Trophoblast cell (in vitro differentiated cells and primary cell): ENCODE measurements at regions not wholly inside any gene's neighbourhood (a gene's known extent, or its start where the extent isn't known, plus 50 kb on each side); places are given as distances from the start of the nearest gene placed in this dataset.

ENCODE experiments used
- DNase-seq, 2 donors: peaks; one replicate each; pipeline ENCODE4 v3.0.0-alpha.2; 2016
- H2AFZ ChIP-seq: 2 replicates; pipeline ENCODE4 v1.6.1; 2013; ENCODE audit warnings: low read length, moderate library complexity, mild to moderate bottlenecking; ENCODE audit not compliant: insufficient read depth, poor library complexity
- H2AK5ac ChIP-seq: 2 replicates; pipeline ENCODE4 v1.6.1; 2013; ENCODE audit warnings: mild to moderate bottlenecking, low read length
- H2BK120ac ChIP-seq: 2 replicates; pipeline ENCODE4 v1.6.1; 2013; ENCODE audit warnings: low read length, mild to moderate bottlenecking, moderate library complexity; ENCODE audit not compliant: insufficient read depth, poor library complexity
- H2BK12ac ChIP-seq: 2 replicates; pipeline ENCODE4 v1.6.1; 2013; ENCODE audit warnings: mild to moderate bottlenecking, low read length, moderate library complexity
- H2BK5ac ChIP-seq: 2 replicates; pipeline ENCODE4 v1.6.1; 2013; ENCODE audit warnings: low read length, low read depth, moderate library complexity, mild to moderate bottlenecking; ENCODE audit not compliant: poor library complexity
- H3K14ac ChIP-seq: 2 replicates; pipeline ENCODE4 v1.6.1; 2013; ENCODE audit warnings: mild to moderate bottlenecking, low read length
- H3K18ac ChIP-seq: 2 replicates; pipeline ENCODE4 v1.6.1; 2013; ENCODE audit warnings: mild to moderate bottlenecking, low read length
- H3K23ac ChIP-seq: 2 replicates; pipeline ENCODE4 v1.6.1; 2013; ENCODE audit warnings: low read length
- H3K27ac ChIP-seq: 2 replicates; pipeline ENCODE4 v1.5.1; 2013; ENCODE audit warnings: low read depth, mild to moderate bottlenecking, inconsistent platforms, low read length, moderate library complexity
- H3K27me3 ChIP-seq: 2 replicates; pipeline ENCODE4 v1.6.1; 2013; ENCODE audit warnings: inconsistent platforms, mild to moderate bottlenecking, low read length, moderate library complexity; ENCODE audit not compliant: insufficient read depth
- H3K36me3 ChIP-seq, 2 experiments: 1 replicate in 1 of 2; 2 replicates in 1 of 2; pipeline ENCODE4 v1.6.1; 2013; ENCODE audit warnings: low read length in 2 of 2, mild to moderate bottlenecking in 2 of 2, moderate library complexity in 1 of 2; ENCODE audit not compliant: insufficient read depth in 2 of 2, control insufficient read depth in 1 of 2
- H3K4ac ChIP-seq: 2 replicates; pipeline ENCODE4 v1.6.1; 2013; ENCODE audit warnings: low read depth, mild to moderate bottlenecking, low read length, moderate library complexity
- H3K4me1 ChIP-seq, 2 experiments: 1 replicate in 1 of 2; 2 replicates in 1 of 2; pipeline ENCODE4 v1.6.1; 2013; ENCODE audit warnings: low read length in 2 of 2, mild to moderate bottlenecking in 2 of 2, moderate library complexity in 1 of 2; ENCODE audit not compliant: insufficient read depth in 2 of 2, control insufficient read depth in 1 of 2
- H3K4me2 ChIP-seq: 2 replicates; pipeline ENCODE4 v1.6.1; 2013; ENCODE audit warnings: inconsistent platforms, mild to moderate bottlenecking, low read length, moderate library complexity
- H3K4me3 ChIP-seq: 2 replicates; pipeline ENCODE4 v1.5.1; 2013; ENCODE audit warnings: mild to moderate bottlenecking, low read depth, low read length, inconsistent platforms
- H3K79me1 ChIP-seq: one replicate; pipeline ENCODE4 v1.6.1; 2013; ENCODE audit warnings: low read length
- H3K79me2 ChIP-seq: 2 replicates; pipeline ENCODE4 v1.6.1; 2013; ENCODE audit warnings: low read length, mild to moderate bottlenecking; ENCODE audit not compliant: control insufficient read depth, insufficient read depth, poor library complexity
- H3K9ac ChIP-seq: 2 replicates; pipeline ENCODE4 v1.6.1; 2013; ENCODE audit warnings: mild to moderate bottlenecking, low read length
- H3K9me3 ChIP-seq: 2 replicates; pipeline ENCODE4 v1.6.1; 2013; ENCODE audit warnings: low read depth, mild to moderate bottlenecking, control low read depth, inconsistent platforms, low read length; ENCODE audit not compliant: insufficient read depth
- H4K12ac ChIP-seq: 2 replicates; pipeline ENCODE4 v1.6.1; 2013; ENCODE audit warnings: low read depth, mild to moderate bottlenecking, low read length, moderate library complexity
- H4K8ac ChIP-seq: 2 replicates; pipeline ENCODE4 v1.6.1; 2013; ENCODE audit warnings: low read depth, mild to moderate bottlenecking, low read length, moderate library complexity
- H4K91ac ChIP-seq: one replicate; pipeline ENCODE4 v1.6.1; 2013; ENCODE audit warnings: low read depth, mild to moderate bottlenecking, low read length, moderate library complexity
- WGBS: extraction: QIAGEN DNeasy Blood & Tissue Kit; methylation state at CpG from one replicate; pipeline ENCODE4 v1.1.7; 2013; ENCODE audit warnings: missing lambda C conversion rate; ENCODE audit not compliant: insufficient read length, insufficient coverage; ENCODE audit errors: extremely low coverage; 5-methylcytosine and 5-hydroxymethylcytosine counted together

- no peaks in the 10 kb centered on the region for H3K4me1 ChIP-seq
- no peak overlapping the region for H2AFZ ChIP-seq
- H2AK5ac ChIP-seq: no peak overlapping the region
- H3K79me1 ChIP-seq: no peaks in the 10 kb centered on the region
- H3K27ac ChIP-seq: no peak overlapping the region
- no peaks in the 10 kb centered on the region for H3K9me3 ChIP-seq
- H3K9ac ChIP-seq: no peak overlapping the region
- no peaks in the 10 kb centered on the region for H3K36me3 ChIP-seq
- no peak overlapping the region for H2BK120ac ChIP-seq
- H4K12ac ChIP-seq: no peak overlapping the region
- no peaks in the 10 kb centered on the region for H3K27me3 ChIP-seq
- no peak overlapping the region for H4K91ac ChIP-seq
- H3K79me2 ChIP-seq: no peaks in the 10 kb centered on the region
- no peak for DNase-seq
- no peak overlapping the region for H3K4me2 ChIP-seq
- H3K18ac ChIP-seq: no peak overlapping the region
- H3K4me3 ChIP-seq: no peak overlapping the region
- H2BK12ac ChIP-seq: no peak overlapping the region
- no peak overlapping the region for H3K14ac ChIP-seq
- no peak overlapping the region for H4K8ac ChIP-seq
- no peak overlapping the region for H2BK5ac ChIP-seq
- no CpG with 5 or more reads among the region's 1 CpG for WGBS
- no peak overlapping the region for H3K23ac ChIP-seq
- no peak overlapping the region for H3K4ac ChIP-seq
Measured at GRCh38 chr2:123359636-123360035, 665.5 kb upstream of the CNTNAP5 start.

GRCh38 chr2:123362671-123363440 lies 662.2 kb upstream of the CNTNAP5 start:
- H3K4ac ChIP-seq: no peak overlapping the region
- no peak overlapping the region for H4K8ac ChIP-seq
- H2BK5ac ChIP-seq: no peak overlapping the region
- H3K9me3 ChIP-seq: no peaks in the 10 kb centered on the region
- no peak for DNase-seq
- H3K4me2 ChIP-seq: no peak overlapping the region
- H3K79me2 ChIP-seq: no peaks in the 10 kb centered on the region
- H2AFZ ChIP-seq: no peak overlapping the region
- H2BK12ac ChIP-seq: no peak overlapping the region
- WGBS: no CpG with 5 or more reads among the region's 8 CpGs
- H3K79me1 ChIP-seq: no peaks in the 10 kb centered on the region
- no peak overlapping the region for H3K14ac ChIP-seq
- no peak overlapping the region for H4K12ac ChIP-seq
- no peak overlapping the region for H3K9ac ChIP-seq
- H3K27me3 ChIP-seq: no peaks in the 10 kb centered on the region
- no peak overlapping the region for H2BK120ac ChIP-seq
- H3K23ac ChIP-seq: no peak overlapping the region
- H3K4me1 ChIP-seq: no peaks in the 10 kb centered on the region
- H4K91ac ChIP-seq: no peak overlapping the region
- H3K18ac ChIP-seq: no peak overlapping the region
- no peak overlapping the region for H2AK5ac ChIP-seq
- H3K27ac ChIP-seq: no peak overlapping the region
- H3K36me3 ChIP-seq: no peaks in the 10 kb centered on the region
- no peak overlapping the region for H3K4me3 ChIP-seq

GRCh38 chr2:123363826-123364225 lies 661.3 kb upstream of the CNTNAP5 start:
- Histone ChIP-seq H3K9me3 (no peaks in the 10 kb centered on the region), H4K8ac (no peak overlapping the region), H2AK5ac (no peak overlapping the region), H3K4me3 (no peak overlapping the region), H2AFZ (no peak overlapping the region), H3K79me1 (no peaks in the 10 kb centered on the region), H3K27me3 (no peaks in the 10 kb centered on the region), H3K79me2 (no peaks in the 10 kb centered on the region), H3K36me3 (no peaks in the 10 kb centered on the region), H3K23ac (no peak overlapping the region), H2BK12ac (no peak overlapping the region), H3K27ac (no peak overlapping the region), H2BK5ac (no peak overlapping the region), H3K4me2 (no peak overlapping the region), H3K4ac (no peak overlapping the region), H3K14ac (no peak overlapping the region), H2BK120ac (no peak overlapping the region), H3K18ac (no peak overlapping the region), H4K91ac (no peak overlapping the region), H3K9ac (no peak overlapping the region), H4K12ac (no peak overlapping the region), H3K4me1 (no peaks in the 10 kb centered on the region)
- no peak for DNase-seq
- WGBS: no CpG with 5 or more reads among the region's 2 CpGs

- Histone ChIP-seq H4K8ac (no peak overlapping the region), H3K23ac (no peak overlapping the region), H3K27me3 (no peaks in the 10 kb centered on the region), H3K4me1 (no peaks in the 10 kb centered on the region), H3K4ac (no peak overlapping the region), H3K9ac (no peak overlapping the region), H3K36me3 (no peaks in the 10 kb centered on the region), H2BK12ac (no peak overlapping the region), H3K79me1 (no peaks in the 10 kb centered on the region), H3K79me2 (no peaks in the 10 kb centered on the region), H3K4me3 (no peak overlapping the region), H2AFZ (no peak overlapping the region), H2BK5ac (no peak overlapping the region), H4K91ac (no peak overlapping the region), H3K18ac (no peak overlapping the region), H3K27ac (no peak overlapping the region), H3K14ac (no peak overlapping the region), H4K12ac (no peak overlapping the region), H2BK120ac (no peak overlapping the region), H2AK5ac (no peak overlapping the region), H3K9me3 (no peaks in the 10 kb centered on the region), H3K4me2 (no peak overlapping the region)
- WGBS: no CpG with 5 or more reads among the region's 3 CpGs
- DNase-seq: no peak
Measured at GRCh38 chr2:123364243-123364896, 660.7 kb upstream of the CNTNAP5 start.
